DND-41 (cell line): ENCODE measurements at regions not wholly inside any gene's neighbourhood (a gene's known extent, or its start where the extent isn't known, plus 50 kb on each side); places are given as distances from the start of the nearest gene placed in this dataset.

Source experiments
- ATAC-seq: fragments of 200-7000 bp; cut with Tn5 transposase; 3 replicates; pipeline ENCODE4 v1.9.1; 2021; ENCODE audit warnings: low read depth; ENCODE audit not compliant: insufficient read depth
- DNase-seq: peaks from one replicate; pipeline ENCODE4 v3.0.0-alpha.2; 2020
- H2AFZ ChIP-seq: 2 replicates; pipeline ENCODE4 v1.6.0; 2012; ENCODE audit warnings: low read depth, low read length
- H3K27ac ChIP-seq: 2 replicates; pipeline ENCODE4 v1.5.1; 2012; ENCODE audit warnings: low read length, inconsistent platforms
- H3K27me3 ChIP-seq: fragments of 200-600 bp; sonication (generic); 2 replicates; pipeline ENCODE4 v1.6.0; 2012; ENCODE audit warnings: low read length, mild to moderate bottlenecking, inconsistent platforms; ENCODE audit not compliant: insufficient read depth, poor library complexity
- H3K36me3 ChIP-seq: 2 replicates; pipeline ENCODE4 v1.5.1; 2012; ENCODE audit warnings: low read length, inconsistent platforms; ENCODE audit not compliant: insufficient read depth
- H3K4me1 ChIP-seq: 2 replicates; pipeline ENCODE4 v1.5.1; 2012; ENCODE audit warnings: mild to moderate bottlenecking, low read length; ENCODE audit not compliant: insufficient read depth
- H3K4me2 ChIP-seq: 2 replicates; pipeline ENCODE4 v1.6.0; 2012; ENCODE audit warnings: mild to moderate bottlenecking, moderate library complexity, low read length, inconsistent platforms; ENCODE audit not compliant: insufficient read depth
- H3K4me3 ChIP-seq, 2 experiments: fragments of 200-600 bp in 1 of 2; shearing (Covaris generic) in 1 of 2; 2 replicates each; pipeline ENCODE4 v1.5.1; 2012 to 2016; ENCODE audit warnings: inconsistent platforms in 2 of 2, low read length in 2 of 2, mild to moderate bottlenecking in 2 of 2, low read depth in 1 of 2, moderate library complexity in 1 of 2
- H3K79me2 ChIP-seq: 2 replicates; pipeline ENCODE4 v1.6.0; 2012; ENCODE audit warnings: low read length, inconsistent platforms; ENCODE audit not compliant: insufficient read depth
- H3K9ac ChIP-seq: 2 replicates; pipeline ENCODE4 v1.6.0; 2012; ENCODE audit warnings: low read depth, mild to moderate bottlenecking, inconsistent platforms, low read length, moderate library complexity
- H3K9me3 ChIP-seq: 2 replicates; pipeline ENCODE4 v1.5.1; 2012; ENCODE audit warnings: low read length, moderate library complexity, mild to moderate bottlenecking, inconsistent platforms; ENCODE audit not compliant: insufficient read depth, severe bottlenecking
- H4K20me1 ChIP-seq: 2 replicates; pipeline ENCODE4 v1.6.0; 2012; ENCODE audit warnings: low read length; ENCODE audit not compliant: insufficient read depth
- CTCF ChIP-seq: IDR thresholded peaks from 2 replicates; pipeline ENCODE4 v1.5.1; 2012; ENCODE audit warnings: borderline replicate concordance, low read length, moderate library complexity, mild to moderate bottlenecking; ENCODE audit not compliant: poor library complexity, severe bottlenecking; ENCODE audit errors: extremely low read depth
- EZH2 ChIP-seq: IDR thresholded peaks from 3 replicates; pipeline ENCODE4 v1.6.1; 2012; ENCODE audit warnings: borderline replicate concordance, low read depth, mild to moderate bottlenecking, moderate library complexity, low read length, inconsistent platforms; ENCODE audit not compliant: severe bottlenecking

DNA sequence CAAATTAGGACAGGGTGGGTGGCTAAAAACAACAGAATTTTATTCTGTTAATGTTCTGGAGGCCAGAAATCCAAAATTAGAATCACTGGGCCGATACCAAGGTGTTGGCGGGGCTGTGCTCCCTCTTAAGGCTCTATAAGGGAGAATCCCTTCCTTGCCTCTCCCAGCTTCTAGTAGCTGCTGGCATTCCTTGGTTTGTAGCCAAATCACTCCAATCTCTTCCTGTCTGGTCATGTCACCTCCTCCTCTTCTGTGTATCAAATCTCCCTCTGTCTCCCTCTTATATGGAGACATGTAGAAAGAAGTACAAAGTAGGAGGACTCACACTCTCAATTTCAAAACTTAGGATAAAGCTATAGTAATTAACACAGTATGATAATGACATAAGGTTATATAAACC, 102.9 kb upstream of the SIRPA start:
- peaks cover 44% of the 10 kb centered on the region for H3K27me3 ChIP-seq
- no peak overlapping the region for H3K4me3 ChIP-seq
- H2AFZ ChIP-seq = no peak overlapping the region
- H4K20me1 ChIP-seq = no peaks in the 10 kb centered on the region
- DNase-seq (no peak), ATAC-seq (no peak)
- no peak overlapping the region for H3K9ac ChIP-seq
- no peaks in the 10 kb centered on the region for H3K4me1 ChIP-seq
- TF ChIP-seq CTCF (no peak), EZH2 (no peak)
- H3K27ac ChIP-seq = no peak overlapping the region
- no peaks in the 10 kb centered on the region for H3K79me2 ChIP-seq
- no peak overlapping the region for H3K4me2 ChIP-seq
- no peaks in the 10 kb centered on the region for H3K9me3 ChIP-seq
- no peaks in the 10 kb centered on the region for H3K36me3 ChIP-seq

GRCh38 chr20:1790386-1790785, 104.8 kb upstream of the SIRPA start:
- Histone ChIP-seq H3K27ac (no peak overlapping the region), H2AFZ (no peak overlapping the region), H3K79me2 (no peaks in the 10 kb centered on the region), H3K4me1 (no peaks in the 10 kb centered on the region), H3K9me3 (no peaks in the 10 kb centered on the region), H3K4me2 (no peak overlapping the region), H3K36me3 (no peaks in the 10 kb centered on the region), H3K27me3 (peaks cover 52% of the 10 kb centered on the region), H4K20me1 (no peaks in the 10 kb centered on the region), H3K9ac (no peak overlapping the region), H3K4me3 (no peak overlapping the region)
- no peak for TF ChIP-seq CTCF
- TF ChIP-seq EZH2 = no peak
- ATAC-seq = no peak
- DNase-seq = no peak

DNA sequence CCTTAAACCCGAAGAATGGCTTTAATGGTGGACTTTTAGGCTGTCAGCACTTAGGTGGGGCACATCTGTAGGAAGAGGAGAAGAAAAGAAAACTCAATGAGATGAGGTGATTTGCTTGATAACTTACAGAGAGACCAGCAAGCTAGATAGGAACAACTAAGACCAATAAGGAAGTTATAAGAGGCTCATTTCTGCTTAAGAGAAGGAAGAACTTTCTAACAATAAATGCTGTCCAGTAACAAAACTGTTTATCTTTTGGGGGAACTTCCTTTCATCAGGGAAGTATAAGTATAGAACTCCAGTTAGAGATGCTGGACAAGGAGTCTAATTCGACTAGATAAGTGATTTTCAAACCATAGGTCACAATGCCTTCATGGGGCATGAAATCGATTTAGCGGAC, 107.2 kb upstream of the SIRPA start:
- no peak overlapping the region for H3K27ac ChIP-seq
- no peak overlapping the region for H2AFZ ChIP-seq
- H3K27me3 ChIP-seq = peaks cover 46% of the 10 kb centered on the region
- H4K20me1 ChIP-seq = no peaks in the 10 kb centered on the region
- H3K4me3 ChIP-seq = no peak overlapping the region
- no peaks in the 10 kb centered on the region for H3K36me3 ChIP-seq
- no peak overlapping the region for H3K9ac ChIP-seq
- DNase-seq (no peak), ATAC-seq (no peak)
- no peak overlapping the region for H3K4me2 ChIP-seq
- no peaks in the 10 kb centered on the region for H3K9me3 ChIP-seq
- H3K4me1 ChIP-seq = no peaks in the 10 kb centered on the region
- H3K79me2 ChIP-seq = no peaks in the 10 kb centered on the region
- TF ChIP-seq CTCF = no peak
- TF ChIP-seq EZH2 = no peak

DNA sequence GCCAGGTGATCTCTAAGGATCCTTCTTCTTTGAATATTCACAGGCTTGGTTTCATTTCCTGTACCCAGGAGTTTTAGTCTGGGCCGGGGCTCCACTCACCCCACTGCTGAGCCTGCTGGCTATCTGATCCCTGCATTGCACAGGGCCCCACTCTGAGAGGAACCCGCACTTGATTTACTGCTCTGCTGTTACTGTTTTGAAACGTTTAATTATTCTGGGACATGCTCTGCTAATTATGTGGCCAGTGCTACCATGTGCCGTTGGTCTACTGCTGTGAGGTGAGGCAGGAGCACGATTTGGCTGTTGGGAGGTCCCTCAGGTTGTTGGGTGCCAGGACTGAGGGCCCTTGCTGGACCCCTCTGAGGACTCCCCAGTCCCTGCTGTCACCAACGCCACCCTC, 108.7 kb upstream of the SIRPA start:
- Histone ChIP-seq H3K36me3 (no peaks in the 10 kb centered on the region), H3K79me2 (no peaks in the 10 kb centered on the region), H3K4me3 (no peak overlapping the region), H3K9me3 (no peaks in the 10 kb centered on the region), H3K4me2 (no peak overlapping the region), H3K27ac (no peak overlapping the region), H3K27me3 (peaks cover 38% of the 10 kb centered on the region), H3K9ac (no peak overlapping the region), H3K4me1 (no peaks in the 10 kb centered on the region), H2AFZ (no peak overlapping the region), H4K20me1 (no peaks in the 10 kb centered on the region)
- DNase-seq = no peak
- no peak for ATAC-seq
- no peak for TF ChIP-seq EZH2
- no peak for TF ChIP-seq CTCF
